NCI-H2171 treated with DMSO at 0.1 percent for 48 hours (cell line): ENCODE measurements at regions not wholly inside any gene's neighbourhood (a gene's known extent, or its start where the extent isn't known, plus 50 kb on each side); places are given as distances from the start of the nearest gene placed in this dataset.

Source experiments
- DNase-seq: peaks from one replicate; lab custom pipeline; 2025; lab: John Stamatoyannopoulos, UW

DNA sequence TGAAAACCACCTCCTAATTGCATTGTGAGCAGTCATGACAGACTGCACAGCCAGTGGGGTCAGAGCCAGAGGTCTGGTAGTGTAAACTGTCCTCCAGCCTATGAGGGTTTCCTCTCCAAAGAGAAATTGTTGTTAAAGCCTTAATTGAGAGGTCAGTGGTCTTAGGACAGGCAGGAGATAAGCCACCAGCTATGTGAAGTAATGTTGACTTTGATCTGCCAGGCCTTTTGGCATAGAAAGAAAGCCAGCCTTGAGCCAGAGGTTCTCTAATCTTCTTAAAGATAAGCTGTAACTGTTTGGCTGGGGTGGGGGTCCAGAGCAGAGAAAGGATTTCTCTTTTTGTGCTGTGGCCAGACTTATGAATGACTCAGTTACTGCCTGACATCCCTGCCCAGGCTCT lies 248.4 kb downstream of the WDR11 start:
- DNase-seq = no peak

DNA sequence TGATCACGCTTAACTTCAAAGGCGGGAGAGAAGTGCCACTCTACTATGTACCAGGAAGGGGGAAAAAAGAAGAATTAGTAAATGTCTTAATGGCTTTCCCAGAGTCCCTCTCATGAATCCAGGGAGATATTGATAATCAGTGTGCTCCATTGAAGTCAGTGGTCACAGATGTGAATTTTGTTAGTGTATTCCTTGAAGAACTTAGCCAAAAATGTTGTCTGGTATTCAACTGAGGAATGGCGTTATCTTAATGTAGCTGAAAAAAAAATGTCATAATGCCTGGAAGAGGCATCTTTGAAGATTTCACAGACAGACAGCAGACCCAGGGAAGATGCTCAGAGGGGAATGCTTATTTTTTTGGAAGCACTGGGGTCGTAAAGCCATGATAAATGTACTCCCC lies 250.4 kb downstream of the WDR11 start:
- no peak for DNase-seq

DNA sequence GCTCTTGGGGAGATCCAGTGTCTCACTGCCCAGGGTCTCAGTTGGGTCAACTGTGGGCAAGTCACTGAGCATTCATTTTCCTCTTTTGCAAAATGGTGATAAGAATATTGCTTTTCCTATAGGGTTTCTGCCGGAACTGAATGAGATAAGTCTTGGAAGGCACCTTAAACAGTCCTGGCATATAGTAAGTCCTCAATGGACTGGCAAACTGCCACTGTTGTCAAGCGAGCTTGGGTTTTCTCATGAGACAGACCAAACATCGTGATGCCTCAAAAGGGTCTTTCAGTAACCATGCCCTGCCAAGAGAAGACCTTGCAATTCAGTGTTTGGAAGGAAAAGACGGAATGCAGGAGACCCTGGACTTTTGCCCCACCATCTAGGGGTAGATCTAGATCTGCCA lies 251.5 kb downstream of the WDR11 start:
- DNase-seq = no peak

DNA sequence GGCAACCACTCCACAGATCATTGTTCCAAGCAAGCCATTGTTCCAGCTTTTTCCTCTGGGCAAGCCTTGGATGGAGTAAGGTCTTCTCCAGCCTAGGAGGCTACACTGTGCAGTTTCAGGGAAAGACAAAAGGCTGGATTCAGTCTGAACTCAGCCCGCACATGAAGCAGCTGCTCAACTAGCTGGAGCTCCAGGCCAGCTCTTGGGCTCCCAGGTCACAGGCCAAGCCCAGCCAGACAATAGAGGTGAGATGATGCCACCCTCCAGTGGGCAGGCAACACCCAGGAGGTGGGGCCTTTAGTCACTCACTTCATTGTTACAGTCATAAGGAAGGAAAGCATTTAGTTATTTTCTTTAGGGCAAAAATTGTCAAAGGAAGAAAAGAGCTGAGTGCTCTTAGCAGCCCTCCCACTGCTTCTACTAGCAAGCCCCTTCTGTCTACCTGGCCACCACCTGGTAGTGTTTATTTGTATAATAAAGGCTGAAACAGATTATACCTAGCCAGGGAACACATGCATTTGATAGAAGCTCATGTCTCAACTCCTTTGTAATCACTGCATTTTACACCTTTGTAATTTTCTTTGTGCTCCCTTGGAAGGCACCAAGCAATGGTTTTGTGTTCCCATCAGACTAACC lies 253.4 kb downstream of the WDR11 start:
- DNase-seq = peak; percentile 63

DNA sequence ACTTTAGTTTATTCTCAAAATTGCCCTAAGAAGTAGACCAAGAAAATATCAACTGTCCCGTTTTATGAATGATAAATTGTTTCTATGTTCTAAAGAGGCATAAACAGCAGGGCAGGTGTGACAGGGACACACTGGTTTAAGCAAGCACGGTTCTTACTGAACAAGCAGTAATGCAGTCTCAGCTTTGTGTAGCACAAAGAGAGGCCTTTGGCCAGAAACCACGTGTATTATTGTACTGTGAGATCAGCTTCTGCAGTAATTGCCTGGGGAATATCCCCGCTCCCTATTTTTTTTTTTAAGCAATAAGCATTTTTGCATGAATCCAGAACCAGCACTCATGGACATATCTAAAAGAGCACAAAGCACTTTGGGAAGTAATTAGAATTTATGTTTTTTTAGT lies 255.4 kb downstream of the WDR11 start:
- peak; percentile 8 for DNase-seq

DNA sequence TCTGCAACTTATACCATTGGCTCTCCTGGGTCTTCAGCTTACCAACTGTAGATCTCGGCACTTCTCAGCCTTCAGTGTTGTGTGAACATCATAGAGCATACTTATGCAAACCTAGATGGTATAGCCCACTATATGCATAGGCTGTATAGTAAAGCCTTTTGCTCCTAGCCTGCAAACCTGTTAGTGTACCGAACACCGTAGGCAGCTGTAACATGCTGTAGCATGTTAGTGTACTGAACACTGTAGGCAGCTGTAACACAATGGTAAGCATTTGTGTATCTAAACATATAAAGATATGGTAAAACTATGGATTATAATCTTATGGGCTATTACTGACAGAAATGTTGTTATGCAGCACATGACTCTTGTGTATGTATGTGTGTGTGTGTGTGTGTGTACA lies 256.9 kb downstream of the WDR11 start:
- DNase-seq = no peak

DNA sequence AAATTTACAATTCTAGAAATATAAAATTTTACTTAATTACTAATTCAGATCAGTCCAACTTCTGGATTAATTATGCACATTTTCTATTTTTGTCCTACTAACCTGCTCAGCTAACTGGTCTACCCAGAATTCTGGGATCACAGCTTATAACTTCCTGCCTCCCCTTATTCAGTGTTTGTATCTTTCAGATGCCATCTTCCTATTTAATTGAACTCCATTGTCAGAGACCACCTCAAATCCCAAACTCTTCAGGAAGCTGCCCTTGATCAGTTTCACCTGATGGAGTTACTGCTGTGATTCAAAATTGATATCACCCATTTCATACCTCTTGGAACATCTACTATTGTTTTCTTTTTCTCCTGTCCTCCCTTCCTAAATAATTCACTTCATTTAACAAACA lies 259.2 kb downstream of the WDR11 start:
- no peak for DNase-seq

DNA sequence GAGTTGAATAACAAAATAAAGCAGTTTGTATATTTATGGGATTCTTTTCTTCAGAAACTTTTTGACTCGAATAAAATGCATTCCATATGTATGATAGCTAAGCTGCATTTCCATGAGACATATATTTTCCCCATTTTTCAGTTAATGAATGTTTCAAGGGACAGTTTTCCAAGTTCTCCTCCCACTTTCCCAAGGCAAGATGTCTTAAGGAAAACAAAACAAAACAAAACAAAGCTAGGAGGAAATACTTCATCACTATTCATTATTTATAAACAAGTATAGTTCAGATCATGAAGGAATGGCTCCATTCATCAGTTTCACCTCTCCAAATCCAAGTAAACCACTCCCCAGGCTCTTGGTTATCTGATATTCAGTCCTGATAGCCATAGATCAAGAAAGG lies 261.0 kb downstream of the WDR11 start:
- no peak for DNase-seq

DNA sequence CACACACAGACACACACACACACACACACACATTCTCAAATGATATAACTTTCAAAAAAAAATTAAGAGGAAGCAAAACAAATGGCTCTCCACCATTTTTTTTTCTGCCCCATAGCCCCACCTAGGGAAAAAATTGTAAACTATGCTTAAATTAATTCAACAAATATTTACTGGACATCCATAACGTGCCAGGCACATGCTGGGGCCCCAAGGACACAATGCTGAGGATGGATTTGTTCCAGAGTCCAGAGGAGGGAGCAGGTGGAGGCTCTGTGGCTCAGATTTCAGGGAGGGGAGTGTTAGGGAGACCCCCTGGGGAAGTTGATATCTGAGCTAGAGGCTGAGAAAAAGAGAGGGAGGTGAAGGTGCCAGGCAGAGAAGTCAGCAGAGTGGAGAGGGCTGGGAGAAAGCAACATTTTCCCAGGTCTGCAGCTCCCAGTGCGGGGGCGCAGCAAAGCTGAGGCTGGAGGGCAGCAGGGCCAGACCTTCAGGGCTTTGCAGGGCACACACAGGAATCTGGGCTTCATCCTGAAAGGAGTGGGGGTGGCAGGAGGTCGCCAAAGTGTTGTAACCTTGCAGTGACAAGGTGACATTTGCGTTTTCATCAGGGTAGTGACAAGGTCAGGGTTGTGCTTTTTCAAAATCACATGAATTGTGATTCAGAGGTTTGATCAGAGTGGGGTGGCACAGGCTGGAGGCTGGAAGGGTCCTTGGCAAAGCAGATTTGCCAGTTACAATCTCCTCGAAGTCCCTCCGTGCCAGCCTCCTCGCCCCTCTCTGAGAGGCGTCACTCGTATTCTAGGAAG lies 261.6 kb downstream of the WDR11 start:
- DNase-seq = peak; percentile 87

DNA sequence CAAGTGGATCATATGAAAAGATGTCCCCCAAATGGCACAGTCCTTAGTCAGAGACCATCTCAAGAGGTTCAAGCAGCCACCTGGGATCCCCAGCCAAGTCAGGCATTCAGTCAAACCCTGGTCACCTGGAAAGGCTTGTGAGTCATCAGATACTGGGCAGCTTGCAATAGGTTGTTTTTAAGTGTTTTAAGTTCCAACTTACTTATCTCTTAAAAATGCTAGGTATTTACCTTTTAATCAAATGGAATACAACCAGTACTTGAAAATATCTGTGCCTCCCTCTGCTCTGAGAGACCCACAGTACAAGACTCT lies 262.2 kb downstream of the WDR11 start:
- DNase-seq = no peak

DNA sequence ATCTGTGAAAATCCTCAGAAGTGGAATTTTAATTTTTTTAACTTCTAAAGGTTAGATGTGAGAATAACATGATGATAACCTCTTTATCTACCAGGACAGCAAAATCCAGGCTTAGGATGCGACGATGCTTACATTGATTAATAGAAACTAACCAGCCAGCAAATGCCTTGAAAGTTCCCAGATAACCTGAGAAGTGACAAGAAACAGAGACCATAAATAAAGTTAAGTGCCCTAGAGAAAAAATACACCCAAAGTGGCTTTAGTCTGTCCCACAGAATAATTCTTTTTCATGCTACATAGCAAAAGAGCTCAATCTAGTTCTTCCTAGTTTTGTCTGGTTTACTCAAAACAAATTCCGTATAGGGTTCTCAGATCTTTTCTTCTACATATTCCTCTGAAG lies 262.7 kb downstream of the WDR11 start:
- DNase-seq = no peak

DNA sequence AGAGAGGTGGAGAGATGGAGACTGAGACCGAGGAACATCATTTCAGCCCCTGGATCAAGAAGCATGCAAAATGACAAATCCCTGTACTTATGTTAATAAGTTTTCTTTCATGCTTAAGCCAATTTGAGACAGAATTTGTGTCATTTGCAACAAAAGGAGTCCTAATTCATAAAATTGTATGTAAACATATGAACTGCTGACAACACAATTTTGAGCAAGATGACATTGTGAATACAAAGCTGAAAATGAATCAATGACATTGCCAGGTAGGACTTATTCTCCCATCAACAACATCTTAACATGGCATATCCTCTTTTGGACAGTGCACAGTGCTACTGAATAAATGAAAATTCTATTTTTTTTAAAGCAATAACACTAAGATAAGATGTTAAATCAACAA lies 264.0 kb downstream of the WDR11 start:
- no peak for DNase-seq

DNA sequence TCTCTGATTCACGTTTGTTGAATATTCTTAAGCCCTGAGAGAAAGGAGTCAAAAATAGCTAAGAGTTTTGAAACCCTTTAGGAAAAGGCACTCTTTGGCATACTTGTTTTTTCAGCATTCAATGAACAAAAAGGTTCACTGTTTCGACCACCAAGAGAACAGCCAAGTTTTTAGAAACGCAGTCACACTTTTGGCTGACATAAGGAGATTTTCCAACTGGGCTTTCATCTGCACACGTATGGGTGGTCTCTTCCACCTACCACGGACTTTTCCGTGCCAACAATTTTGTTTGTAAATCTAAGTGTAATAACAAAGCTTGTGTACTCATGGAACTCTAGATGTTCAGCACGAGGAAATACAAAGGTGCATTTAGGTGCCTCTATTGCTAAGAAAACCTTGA lies 270.3 kb downstream of the WDR11 start:
- no peak for DNase-seq

DNA sequence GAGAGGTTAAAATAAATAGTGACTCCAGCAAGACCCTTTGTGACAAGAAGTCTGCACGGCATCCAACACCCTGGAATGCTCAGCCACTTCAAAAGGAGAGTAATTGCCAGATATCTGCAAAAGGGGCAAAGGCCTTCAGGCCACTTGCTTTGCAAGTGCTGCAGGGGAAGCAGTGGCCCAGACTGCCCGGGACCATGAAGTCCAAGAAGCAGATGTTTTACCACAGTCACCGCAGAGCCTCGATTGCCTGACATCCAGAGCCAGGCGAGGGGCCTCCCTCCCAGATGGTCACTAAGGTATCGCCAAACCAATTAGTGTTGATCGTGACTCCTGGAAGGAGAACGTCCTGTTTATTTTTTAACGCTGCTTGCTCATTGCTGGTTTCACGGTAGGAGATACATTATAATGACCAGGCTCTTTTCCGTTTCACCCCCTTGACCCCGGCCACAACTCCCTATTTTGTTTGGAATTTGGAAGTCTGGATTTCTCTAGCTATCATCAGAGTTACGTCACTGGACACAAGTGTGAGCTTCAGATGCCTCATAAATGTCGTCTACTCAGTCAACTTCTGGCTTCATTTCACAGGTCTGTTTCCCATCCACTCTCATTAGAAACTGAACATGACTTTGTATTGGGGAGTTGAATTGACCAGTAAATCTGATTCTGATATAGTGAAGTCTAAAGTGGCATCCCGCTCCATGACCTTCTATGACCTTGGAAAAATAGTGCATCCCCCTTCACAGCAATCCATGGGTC lies 276.2 kb downstream of the WDR11 start:
- no peak for DNase-seq

DNA sequence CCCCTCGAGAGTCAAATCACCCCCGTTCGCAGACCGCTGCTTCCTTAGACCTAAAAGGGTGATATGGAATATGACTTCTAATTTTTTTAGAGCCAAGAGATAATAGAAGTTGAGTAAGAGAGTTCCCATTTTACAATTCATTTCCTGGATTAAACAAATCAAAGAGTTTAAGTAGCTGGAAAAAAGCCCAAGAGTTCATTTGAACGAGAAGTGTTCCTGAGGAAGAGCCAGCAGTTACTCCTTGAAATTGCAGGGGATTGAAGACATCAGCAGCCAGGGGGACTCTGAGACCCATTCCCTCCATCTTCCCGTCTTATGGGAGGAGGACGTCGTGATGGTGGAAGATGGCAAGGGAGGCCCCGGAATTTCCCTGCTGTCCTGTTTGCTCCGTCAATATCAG lies 277.0 kb downstream of the WDR11 start:
- no peak for DNase-seq

DNA sequence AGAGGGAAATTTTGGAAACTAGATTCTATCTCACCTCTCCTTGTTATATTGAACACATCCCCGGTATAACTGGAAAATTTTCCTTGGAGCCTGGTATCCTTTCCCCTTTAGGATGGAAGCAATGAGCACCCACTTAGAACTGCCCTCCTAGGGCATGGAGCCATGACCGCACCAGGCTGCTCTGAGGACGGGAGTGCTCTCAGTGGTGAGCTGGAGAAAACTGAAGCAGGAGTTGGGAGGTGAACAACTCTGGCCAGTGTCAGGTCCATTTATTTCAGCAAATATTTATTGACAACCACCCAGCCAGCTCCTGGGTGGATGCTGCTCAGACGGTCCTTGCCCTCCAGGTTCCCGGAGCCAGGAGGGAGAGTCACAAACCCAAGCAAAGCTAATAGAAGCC lies 278.1 kb downstream of the WDR11 start:
- DNase-seq = no peak

DNA sequence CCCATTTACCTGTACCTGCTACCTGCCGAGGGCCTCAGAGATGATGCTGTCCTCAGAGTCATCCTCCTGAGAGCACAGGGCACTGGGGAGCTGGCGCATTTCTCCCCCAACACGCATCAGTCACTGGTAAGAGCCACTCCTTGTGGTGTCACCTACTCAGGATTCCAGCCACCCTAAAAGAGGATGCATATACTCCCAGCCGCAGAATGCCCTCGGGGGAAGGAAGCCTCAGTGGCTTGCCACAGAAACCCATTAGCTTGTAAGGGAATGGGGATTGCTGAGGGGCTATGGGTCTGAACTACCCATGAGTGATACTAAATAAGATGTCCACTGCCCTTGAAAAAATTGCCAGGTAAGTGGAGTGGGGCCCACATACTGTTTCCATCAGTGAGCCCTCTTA lies 279.2 kb downstream of the WDR11 start:
- DNase-seq = no peak

DNA sequence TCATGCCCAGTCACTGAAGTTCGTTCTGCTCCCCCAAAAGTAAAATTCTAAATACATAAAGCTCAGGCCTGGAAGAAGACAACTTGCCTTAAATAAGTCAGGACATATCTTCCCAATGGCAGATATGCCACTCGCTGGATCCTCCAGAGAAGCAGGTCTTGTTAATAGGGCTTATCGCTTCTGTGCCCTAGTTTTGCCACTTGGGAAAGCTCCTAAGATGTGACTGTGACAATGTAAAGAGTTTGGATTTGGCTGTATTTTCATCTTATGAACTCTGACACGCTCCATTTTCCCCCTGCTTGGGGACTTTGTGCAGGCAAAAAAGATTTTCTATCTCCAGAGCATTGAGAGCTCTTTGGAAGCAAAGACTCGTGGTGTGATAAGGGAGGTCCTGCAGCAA lies 279.9 kb downstream of the WDR11 start:
- no peak for DNase-seq

DNA sequence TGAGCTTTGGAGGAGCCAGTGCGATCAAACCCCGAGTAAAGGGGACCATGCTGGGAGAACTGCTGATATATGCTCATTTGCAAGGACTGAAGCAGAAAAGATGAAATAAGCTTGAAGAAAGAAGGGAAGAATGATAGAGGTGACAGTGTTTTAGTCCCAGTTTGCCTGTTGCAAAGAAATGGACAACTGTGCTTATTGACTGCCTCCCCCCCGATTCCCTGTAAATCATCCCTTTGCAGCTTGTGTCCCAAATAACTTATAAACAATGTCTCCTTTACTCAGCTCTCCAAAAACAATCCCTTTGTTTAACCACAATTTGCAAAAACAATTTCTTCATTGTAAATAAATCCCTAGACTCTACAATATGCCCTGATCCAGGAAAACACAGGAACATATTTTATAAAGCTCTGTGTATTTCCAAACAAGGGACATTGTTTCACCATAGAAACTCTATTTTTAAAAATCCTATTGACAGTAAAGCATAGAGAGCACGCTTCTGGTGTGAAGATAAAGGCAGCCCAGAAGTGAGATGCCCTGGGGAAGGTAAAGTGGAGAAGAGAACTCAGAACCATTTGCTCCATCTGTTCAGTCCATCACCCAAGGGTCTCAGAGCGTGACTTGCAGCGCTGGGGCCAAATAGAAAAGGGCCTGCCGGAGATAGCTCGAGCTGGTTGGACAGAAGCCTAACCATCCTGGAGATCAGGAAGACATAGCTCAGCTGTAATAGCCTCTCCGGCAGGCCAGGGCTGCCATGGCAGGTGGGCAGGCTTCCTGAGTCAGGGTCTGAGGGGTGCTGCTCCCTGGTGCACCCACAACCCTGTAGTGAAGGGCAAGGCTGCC lies 280.5 kb downstream of the WDR11 start:
- DNase-seq = peak; percentile 6

DNA sequence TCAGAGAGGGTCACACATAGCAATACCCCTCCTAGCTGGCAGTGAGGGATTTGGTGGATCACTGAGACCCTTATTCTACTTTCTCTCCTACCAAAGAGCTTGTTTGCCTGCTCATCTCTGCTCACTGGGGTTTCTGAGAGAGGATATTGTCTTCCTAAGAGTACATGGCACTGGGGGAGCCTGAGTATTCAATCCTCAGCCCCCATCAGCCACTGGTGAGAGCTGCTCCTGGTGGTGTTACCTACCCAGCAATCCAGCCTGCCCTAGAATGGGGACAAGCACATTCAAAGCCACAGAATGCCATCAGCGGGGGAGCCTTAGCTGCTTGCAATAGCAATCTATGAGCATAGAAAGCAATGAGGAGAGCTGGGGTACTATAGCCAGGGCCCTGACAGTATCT lies 281.1 kb downstream of the WDR11 start:
- DNase-seq = no peak

DNA sequence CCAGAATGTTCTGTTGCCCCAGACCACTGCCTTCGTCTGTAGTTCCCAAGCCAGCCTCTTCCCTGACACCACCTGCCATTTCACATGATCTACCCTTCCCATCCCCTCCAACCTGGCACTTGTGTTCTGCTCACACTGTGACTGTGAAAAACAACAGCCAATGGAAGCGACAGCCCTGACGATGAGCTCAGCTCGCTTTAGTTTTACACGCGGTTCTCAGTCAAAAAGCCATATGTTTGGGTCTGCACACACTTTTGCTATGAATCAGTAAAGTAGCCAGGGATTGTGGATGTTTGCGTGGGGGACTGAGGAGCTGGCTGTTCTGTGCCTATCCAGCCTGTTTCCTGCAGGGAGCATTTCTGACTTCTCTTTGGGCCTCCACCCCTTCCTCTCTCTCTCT lies 282.7 kb downstream of the WDR11 start:
- peak; percentile 25 for DNase-seq

DNA sequence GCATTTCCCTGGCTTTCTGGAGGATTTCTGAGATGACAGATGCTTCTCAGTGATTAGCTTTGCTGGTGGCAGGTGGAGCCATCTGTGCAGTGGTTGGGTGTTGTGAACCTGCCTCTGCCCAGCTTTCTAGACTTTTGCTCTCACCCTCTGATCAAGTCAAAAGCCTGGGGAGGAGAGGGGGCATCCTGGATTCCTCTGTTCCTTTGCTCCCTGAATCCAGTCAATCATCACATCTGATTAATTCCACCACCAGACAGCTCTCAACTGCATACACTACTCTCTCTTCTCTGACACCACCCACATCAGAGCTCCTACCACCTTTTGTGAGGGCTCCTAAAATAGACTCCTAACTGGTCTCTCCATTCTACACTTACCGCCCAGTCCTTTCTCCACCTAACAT lies 283.5 kb downstream of the WDR11 start:
- peak; percentile 77 for DNase-seq

DNA sequence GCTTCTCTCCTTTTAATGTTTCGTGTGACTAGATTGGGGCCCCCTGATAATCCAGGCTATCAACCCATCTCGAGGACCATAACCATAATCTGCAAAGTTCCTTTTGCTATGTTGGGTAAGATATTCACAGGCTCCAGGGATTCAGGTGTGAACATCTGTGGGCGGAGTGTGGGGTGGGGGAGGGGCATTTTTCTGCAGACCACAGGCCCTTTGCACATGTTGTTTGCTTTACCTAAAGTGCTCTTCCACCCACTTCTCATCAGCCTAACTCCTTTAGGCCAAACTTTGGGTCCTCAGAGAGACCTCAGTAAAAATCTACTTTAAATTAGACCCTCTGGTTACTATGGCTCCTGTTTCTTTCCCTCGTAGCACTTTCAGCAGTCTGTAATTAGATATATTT lies 284.4 kb downstream of the WDR11 start:
- no peak for DNase-seq
